Heart left ventricle (tissue), 16 donors: ENCODE measurements at regions not wholly inside any gene's neighbourhood (a gene's known extent, or its start where the extent isn't known, plus 50 kb on each side); places are given as distances from the start of the nearest gene placed in this dataset.

Source experiments
- ATAC-seq, 4 donors: fragments of 200-7000 bp; cut with Tn5 transposase; one replicate each; pipeline ENCODE4 v1.9.1; 2020 to 2022; ENCODE audit warnings: moderate library complexity in 4 of 4, mild to moderate bottlenecking in 3 of 4, moderate number of reproducible peaks in 1 of 4
- DNase-seq, 5 donors: peaks; one replicate each; pipeline ENCODE4 v3.0.0-alpha.2; 2020
- H3K27ac ChIP-seq, 12 donors: fragments of 200-600 bp; sonication (generic) in 4 of 12; one replicate each; pipeline versions ENCODE4 v1.5.0 to v1.8.0; 2016 to 2022; ENCODE audit warnings: mild to moderate bottlenecking in 2 of 12
- H3K27me3 ChIP-seq, 9 donors: fragments of 200-600 bp; sonication (generic) in 2 of 9; one replicate each; pipeline versions ENCODE4 v1.5.1 to v1.8.0; 2016 to 2022; ENCODE audit warnings: mild to moderate bottlenecking in 3 of 9
- H3K36me3 ChIP-seq, 9 donors: fragments of 200-600 bp; sonication (generic) in 2 of 9; one replicate each; pipeline versions ENCODE4 v1.5.0 to v1.8.0; 2018 to 2022; ENCODE audit warnings: mild to moderate bottlenecking in 2 of 9
- H3K4me1 ChIP-seq, 12 donors: fragments of 200-600 bp; sonication (generic) in 4 of 12; one replicate each; pipeline versions ENCODE4 v1.5.0 to v1.8.0; 2016 to 2022; ENCODE audit warnings: mild to moderate bottlenecking in 3 of 12
- H3K4me3 ChIP-seq, 12 donors: fragments of 200-600 bp; sonication (generic) in 4 of 12; one replicate each; pipeline versions ENCODE4 v1.5.0 to v1.8.0; 2017 to 2022; ENCODE audit warnings: mild to moderate bottlenecking in 9 of 12, moderate library complexity in 4 of 12
- H3K9me3 ChIP-seq, 12 donors: fragments of 200-600 bp; sonication (generic) in 4 of 12; one replicate each; pipeline versions ENCODE4 v1.5.0 to v1.8.0; 2016 to 2022; ENCODE audit warnings: mild to moderate bottlenecking in 1 of 12
- CTCF ChIP-seq, 12 donors: fragments of 200-600 bp; sonication (generic) in 4 of 12; IDR thresholded peaks; one replicate each; pipeline versions ENCODE4 v1.5.0 to v1.8.0; 2018 to 2022; ENCODE audit warnings: antibody characterized with exemption in 12 of 12, mild to moderate bottlenecking in 5 of 12
- POLR2A ChIP-seq, 2 donors: fragments of 450-650 bp; IDR thresholded peaks; one replicate each; pipeline ENCODE4 v1.6.1; 2017; ENCODE audit warnings: antibody characterized with exemption in 2 of 2, mild to moderate bottlenecking in 2 of 2, moderate library complexity in 2 of 2
- WGBS, 4 donors: extraction: QIAGEN DNeasy Blood & Tissue Kit in 2 of 4; methylation state at CpG; one replicate each; pipeline versions ENCODE4 v1.1.5 to v1.1.7; 2013 to 2018; 5-methylcytosine and 5-hydroxymethylcytosine counted together
- intact Hi-C, 10 donors: fragments of 100-400 bp; cut with DNase I; formaldehyde crosslinking; loops; one replicate each; pipeline versions ENCODE4 v1.11.1 to v1.14.2; 2022
- donor health status: ischemic (EF 13 %, LVEDD 7.1; RV severe dilation, severe dysfunction).
- donor health status: healthy with polysubstance abuse.
- donor health status: DM: no; HTN: yes; CAD: no.
- donor health status: DM: no; HTN: no; CAD: no.
- donor health status: ischemic (EF 25% LVEDD 6.9; RV normal size, moderate dysfunction).
- donor health status: ischemic (EF 25% LVEDD 5.7; RV mildly dilated, moderate dysfunction).
- donor health status: healthy.
- donor health status: DM: yes; HTN: yes; CAD: no.
- donor health status: ischemic (EF 35%, LVEDD 5.7; RV mildly dilated, moderate dysfunction).
- donor health status: nonischemic (EF 11% LVEDD 7.7; RV severe dilation, severe dysfunction).
- donor health status: DM: yes; HTN: yes; CAD: no.
- donor health status: PGD.
- donor health status: ischemic (EF 29% LVEDD 5.4; RV normal size, mild dysfunction).
- donor health status: nonischemic (EF 23%, LVEDD 6.1; RV moderate dilation, normal function).

- intact Hi-C loops = no loop called here
- no peak for ATAC-seq
- no peak for DNase-seq
- WGBS, 4 donors = 69 to 81% (median 76%) methylated on average over 4 of the region's 4 CpGs
- H3K9me3 ChIP-seq = no peaks in the 10 kb centered on the region
- no peaks in the 10 kb centered on the region for H3K36me3 ChIP-seq
- H3K27me3 ChIP-seq = no peaks in the 10 kb centered on the region
- no peak overlapping the region for H3K27ac ChIP-seq
- no peak for TF ChIP-seq CTCF (IDR thresholded peaks at IDR 0.05)
- H3K4me3 ChIP-seq = no peak overlapping the region
- H3K4me1 ChIP-seq = peaks cover 0 to 9% (median 1%) of the 10 kb centered on the region in 12 donors
These were observed 284.1 kb downstream of the SLC4A3 start for GRCh38 chr2:219911541-219911940.

- peak overlapping the region in 1 of 12 donors; percentile 16 for H3K4me3 ChIP-seq
- peak overlapping the region in 1 of 12 donors; percentile 11 for H3K27ac ChIP-seq
- intact Hi-C loops = no loop called here
- no peaks in the 10 kb centered on the region for H3K27me3 ChIP-seq
- 24 to 40% (median 35%) methylated on average over 7 of the region's 7 CpGs for WGBS, 4 donors
- TF ChIP-seq CTCF (IDR thresholded peaks at IDR 0.05) (peak in 7 of 12 donors; percentile 10 to 46 (median 35)), POLR2A (IDR thresholded peaks at IDR 0.05) (no peak)
- no peaks in the 10 kb centered on the region for H3K9me3 ChIP-seq
- peak; percentile 63 to 86 (median 74) for ATAC-seq
- no peaks in the 10 kb centered on the region for H3K36me3 ChIP-seq
- DNase-seq = peak in 2 of 5 donors; percentile 20 to 29
- H3K4me1 ChIP-seq = peaks cover 0 to 9% (median 1%) of the 10 kb centered on the region in 12 donors
These were observed 285.1 kb downstream of the SLC4A3 start for GRCh38 chr2:219912491-219912921.

- H3K36me3 ChIP-seq = no peaks in the 10 kb centered on the region
- no peaks in the 10 kb centered on the region for H3K9me3 ChIP-seq
- no peak overlapping the region for H3K27ac ChIP-seq
- ATAC-seq (no peak), DNase-seq (no peak)
- no peak overlapping the region for H3K4me3 ChIP-seq
- H3K4me1 ChIP-seq = peaks cover 0 to 9% (median 1%) of the 10 kb centered on the region in 12 donors
- TF ChIP-seq POLR2A (IDR thresholded peaks at IDR 0.05) = no peak
- no peak for TF ChIP-seq CTCF (IDR thresholded peaks at IDR 0.05)
- intact Hi-C loops = no loop called here
- H3K27me3 ChIP-seq = no peaks in the 10 kb centered on the region
- WGBS, 4 donors = 91 to 96% (median 92%) methylated on average over 5 of the region's 5 CpGs
These were observed 287.1 kb downstream of the SLC4A3 start for GRCh38 chr2:219914577-219914976.

- Histone ChIP-seq H3K4me1 (peaks cover 0 to 9% (median 1%) of the 10 kb centered on the region in 12 donors), H3K27me3 (no peaks in the 10 kb centered on the region), H3K27ac (no peak overlapping the region), H3K9me3 (no peaks in the 10 kb centered on the region), H3K4me3 (no peak overlapping the region), H3K36me3 (no peaks in the 10 kb centered on the region)
- DNase-seq (no peak), ATAC-seq (no peak)
- no peak for TF ChIP-seq CTCF (IDR thresholded peaks at IDR 0.05)
- no peak for TF ChIP-seq POLR2A (IDR thresholded peaks at IDR 0.05)
- 87 to 94% (median 91%) methylated on average over 6 of the region's 6 CpGs for WGBS, 4 donors
- intact Hi-C loops = no loop called here
These were observed 288.9 kb downstream of the SLC4A3 start for GRCh38 chr2:219916281-219916680.
